Loucy (cell line): ENCODE measurements at regions not wholly inside any gene's neighbourhood (a gene's known extent, or its start where the extent isn't known, plus 50 kb on each side); places are given as distances from the start of the nearest gene placed in this dataset.

Experiments
- H2AFZ ChIP-seq: fragments of 200-600 bp; sonication (generic); 2 replicates; pipeline ENCODE4 v1.6.0; 2016; ENCODE audit warnings: antibody characterized with exemption, mild to moderate bottlenecking, low read length, moderate library complexity
- H3F3A ChIP-seq: fragments of 200-600 bp; 2 replicates; pipeline ENCODE4 v1.6.0; 2016; ENCODE audit warnings: antibody characterized with exemption, low read depth, mild to moderate bottlenecking
- H3K27me3 ChIP-seq: fragments of 200-600 bp; sonication (generic); 2 replicates; pipeline ENCODE4 v1.6.1; 2014; ENCODE audit warnings: low read length, mild to moderate bottlenecking; ENCODE audit not compliant: insufficient read depth, poor library complexity, severe bottlenecking
- H3K36me3 ChIP-seq: fragments of 200-600 bp; sonication (generic); 2 replicates; pipeline ENCODE4 v1.6.1; 2016; ENCODE audit warnings: low read length; ENCODE audit not compliant: insufficient read depth
- H3K4me1 ChIP-seq: fragments of 200-600 bp; sonication (generic); 2 replicates; pipeline ENCODE4 v1.5.1; 2014; ENCODE audit warnings: low read length, mild to moderate bottlenecking; ENCODE audit not compliant: insufficient read depth, poor library complexity, severe bottlenecking
- H3K4me2 ChIP-seq: fragments of 200-600 bp; sonication (generic); 2 replicates; pipeline ENCODE4 v1.6.0; 2014; ENCODE audit warnings: antibody characterized with exemption, low read length, low read depth, mild to moderate bottlenecking; ENCODE audit not compliant: poor library complexity, severe bottlenecking
- H3K4me3 ChIP-seq: fragments of 200-600 bp; sonication (generic); 2 replicates; pipeline ENCODE4 v1.5.1; 2014; ENCODE audit warnings: low read length, mild to moderate bottlenecking, mixed read lengths; ENCODE audit not compliant: poor library complexity, severe bottlenecking
- H3K79me2 ChIP-seq: fragments of 200-600 bp; sonication (generic); 2 replicates; pipeline ENCODE4 v1.6.1; 2014; ENCODE audit warnings: low read length; ENCODE audit not compliant: insufficient read depth
- H3K9ac ChIP-seq: fragments of 200-600 bp; sonication (generic); 2 replicates; pipeline ENCODE4 v1.6.0; 2014; ENCODE audit warnings: mild to moderate bottlenecking, low read depth, low read length, moderate library complexity; ENCODE audit not compliant: poor library complexity, severe bottlenecking
- H3K9me2 ChIP-seq: fragments of 200-600 bp; sonication (generic); replicated peaks from 2 replicates; pipeline ENCODE4 v1.6.1; 2016; ENCODE audit warnings: low read depth, low read length, mixed read lengths
- H3K9me3 ChIP-seq: fragments of 200-600 bp; sonication (generic); 2 replicates; pipeline ENCODE4 v1.6.1; 2014; ENCODE audit warnings: mild to moderate bottlenecking, antibody characterized with exemption, low read length, low read depth; ENCODE audit not compliant: insufficient read depth
- H4K20me1 ChIP-seq: fragments of 200-600 bp; sonication (generic); 2 replicates; pipeline ENCODE4 v1.6.0; 2014; ENCODE audit warnings: antibody characterized with exemption, low read length, mild to moderate bottlenecking; ENCODE audit not compliant: insufficient read depth, poor library complexity, severe bottlenecking
- CTCF ChIP-seq: fragments of 200-600 bp; sonication (generic); conservative IDR thresholded peaks from 2 replicates; pipeline ENCODE4 v1.5.1; 2014; ENCODE audit warnings: mild to moderate bottlenecking, antibody characterized with exemption, low read length
- EZH2phosphoT487 ChIP-seq: fragments of 200-600 bp; IDR thresholded peaks from 2 replicates; pipeline ENCODE4 v1.6.1; 2018; ENCODE audit warnings: antibody characterized with exemption, mild to moderate bottlenecking, moderate library complexity, borderline replicate concordance

GRCh38 chr3:24622138-24622537, 127.5 kb upstream of the THRB start:
- H4K20me1 ChIP-seq = no peaks in the 10 kb centered on the region
- no peak overlapping the region for H3K9ac ChIP-seq
- H3K36me3 ChIP-seq = no peaks in the 10 kb centered on the region
- H3K4me2 ChIP-seq = no peak overlapping the region
- H3K27me3 ChIP-seq = no peaks in the 10 kb centered on the region
- no peaks in the 10 kb centered on the region for H3K9me2 ChIP-seq
- H3K79me2 ChIP-seq = no peaks in the 10 kb centered on the region
- H3K9me3 ChIP-seq = no peaks in the 10 kb centered on the region
- TF ChIP-seq EZH2phosphoT487 (no peak), CTCF (no peak)
- no peaks in the 10 kb centered on the region for H3F3A ChIP-seq
- H3K4me1 ChIP-seq = no peaks in the 10 kb centered on the region
- no peak overlapping the region for H2AFZ ChIP-seq
- no peak overlapping the region for H3K4me3 ChIP-seq

- no peak overlapping the region for H3K4me3 ChIP-seq
- H3K9ac ChIP-seq = no peak overlapping the region
- H3K27me3 ChIP-seq = no peaks in the 10 kb centered on the region
- H3K4me2 ChIP-seq = no peak overlapping the region
- H3F3A ChIP-seq = no peaks in the 10 kb centered on the region
- no peaks in the 10 kb centered on the region for H3K9me3 ChIP-seq
- no peak overlapping the region for H2AFZ ChIP-seq
- no peaks in the 10 kb centered on the region for H3K79me2 ChIP-seq
- no peaks in the 10 kb centered on the region for H4K20me1 ChIP-seq
- TF ChIP-seq EZH2phosphoT487 = no peak
- H3K4me1 ChIP-seq = no peaks in the 10 kb centered on the region
- H3K9me2 ChIP-seq = no peaks in the 10 kb centered on the region
- no peaks in the 10 kb centered on the region for H3K36me3 ChIP-seq
These were observed 128.1 kb upstream of the THRB start for GRCh38 chr3:24622696-24623225.

GRCh38 chr3:24623657-24624056, 129.0 kb upstream of the THRB start:
- H2AFZ ChIP-seq = no peak overlapping the region
- no peaks in the 10 kb centered on the region for H3K4me1 ChIP-seq

More at GRCh38 chr3:24623657-24624056, 129.0 kb upstream of the THRB start:
- TF ChIP-seq EZH2phosphoT487 (no peak), CTCF (no peak)
- Histone ChIP-seq H3K36me3 (no peaks in the 10 kb centered on the region), H3K9me2 (no peaks in the 10 kb centered on the region), H3K79me2 (no peaks in the 10 kb centered on the region), H4K20me1 (no peaks in the 10 kb centered on the region), H3K9ac (no peak overlapping the region), H3K4me3 (no peak overlapping the region), H3K27me3 (no peaks in the 10 kb centered on the region), H3K9me3 (no peaks in the 10 kb centered on the region), H3F3A (no peaks in the 10 kb centered on the region), H3K4me2 (no peak overlapping the region)
